NCI-H524 (cell line): ENCODE measurements at regions not wholly inside any gene's neighbourhood (a gene's known extent, or its start where the extent isn't known, plus 50 kb on each side); places are given as distances from the start of the nearest gene placed in this dataset.
A peak's percentile ranks its signal among the peaks of the same experiment; 100 is the strongest.

Experiments used
- DNase-seq, 2 experiments: peaks; one replicate each; lab custom pipeline; 2025; lab: John Stamatoyannopoulos, UW

GRCh38 chr6:126419901-126420300 is 80.0 kb downstream of the CENPW start:
- DNase-seq = no peak

- peak in 1 of 2 experiments; percentile 13 for DNase-seq
These were observed 83.0 kb downstream of the CENPW start for GRCh38 chr6:126422912-126423311.

- DNase-seq = no peak
These were observed 87.8 kb downstream of the CENPW start for GRCh38 chr6:126427713-126428112.

- DNase-seq = peak in 1 of 2 experiments; percentile 7
These were observed 90.0 kb downstream of the CENPW start for GRCh38 chr6:126429866-126430265.

GRCh38 chr6:126432564-126432963 is 92.6 kb downstream of the CENPW start:
- DNase-seq = no peak

- DNase-seq = no peak
These were observed 94.0 kb downstream of the CENPW start for GRCh38 chr6:126433927-126434326.

- no peak for DNase-seq
These were observed 97.3 kb downstream of the CENPW start for GRCh38 chr6:126437205-126437604.

- no peak for DNase-seq
These were observed 99.1 kb downstream of the CENPW start for GRCh38 chr6:126439040-126439439.

- no peak for DNase-seq
These were observed 101.0 kb downstream of the CENPW start for GRCh38 chr6:126440923-126441322.

GRCh38 chr6:126444659-126445273 is 104.9 kb downstream of the CENPW start:
- DNase-seq = no peak

- DNase-seq = no peak
These were observed 106.3 kb downstream of the CENPW start for GRCh38 chr6:126446248-126446647.

- DNase-seq = no peak
These were observed 107.5 kb downstream of the CENPW start for GRCh38 chr6:126447367-126447766.

GRCh38 chr6:126461045-126461444 is 121.1 kb downstream of the CENPW start:
- no peak for DNase-seq

GRCh38 chr6:126464245-126464644 is 124.3 kb downstream of the CENPW start:
- no peak for DNase-seq

GRCh38 chr6:126475449-126475848 is 135.5 kb downstream of the CENPW start:
- no peak for DNase-seq

- DNase-seq = no peak
These were observed 137.8 kb downstream of the CENPW start for GRCh38 chr6:126477678-126478077.

- no peak for DNase-seq
These were observed 140.4 kb downstream of the CENPW start for GRCh38 chr6:126480268-126480667.

GRCh38 chr6:126481319-126481718 is 141.4 kb downstream of the CENPW start:
- no peak for DNase-seq

- no peak for DNase-seq
These were observed 164.9 kb downstream of the CENPW start for GRCh38 chr6:126504792-126505191.

- no peak for DNase-seq
These were observed 173.3 kb downstream of the CENPW start for GRCh38 chr6:126513198-126513597.

GRCh38 chr6:126516411-126516810 is 176.5 kb downstream of the CENPW start:
- DNase-seq = no peak

GRCh38 chr6:126524811-126525326 is 185.0 kb downstream of the CENPW start:
- DNase-seq = no peak

GRCh38 chr6:126526547-126526946 is 186.6 kb downstream of the CENPW start:
- DNase-seq = no peak

- no peak for DNase-seq
These were observed 187.2 kb downstream of the CENPW start for GRCh38 chr6:126526996-126527606.
